ENCODE measurements at regions not wholly inside any gene's neighbourhood (a gene's known extent, or its start where the extent isn't known, plus 50 kb on each side); places are given as distances from the start of the nearest gene placed in this dataset.

- intact Hi-C loops (cut with DNase I), result no loop called here
- TF ChIP-seq, protein P1, sequence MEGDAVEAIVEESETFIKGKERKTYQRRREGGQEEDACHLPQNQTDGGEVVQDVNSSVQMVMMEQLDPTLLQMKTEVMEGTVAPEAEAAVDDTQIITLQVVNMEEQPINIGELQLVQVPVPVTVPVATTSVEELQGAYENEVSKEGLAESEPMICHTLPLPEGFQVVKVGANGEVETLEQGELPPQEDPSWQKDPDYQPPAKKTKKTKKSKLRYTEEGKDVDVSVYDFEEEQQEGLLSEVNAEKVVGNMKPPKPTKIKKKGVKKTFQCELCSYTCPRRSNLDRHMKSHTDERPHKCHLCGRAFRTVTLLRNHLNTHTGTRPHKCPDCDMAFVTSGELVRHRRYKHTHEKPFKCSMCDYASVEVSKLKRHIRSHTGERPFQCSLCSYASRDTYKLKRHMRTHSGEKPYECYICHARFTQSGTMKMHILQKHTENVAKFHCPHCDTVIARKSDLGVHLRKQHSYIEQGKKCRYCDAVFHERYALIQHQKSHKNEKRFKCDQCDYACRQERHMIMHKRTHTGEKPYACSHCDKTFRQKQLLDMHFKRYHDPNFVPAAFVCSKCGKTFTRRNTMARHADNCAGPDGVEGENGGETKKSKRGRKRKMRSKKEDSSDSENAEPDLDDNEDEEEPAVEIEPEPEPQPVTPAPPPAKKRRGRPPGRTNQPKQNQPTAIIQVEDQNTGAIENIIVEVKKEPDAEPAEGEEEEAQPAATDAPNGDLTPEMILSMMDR (IDR thresholded peaks at IDR 0.05; ENCODE audit: borderline replicate concordance, extremely low read depth, insufficient read depth), result no peak
- no peak for DNase-seq
- no peak overlapping the region for H3K9ac ChIP-seq (ENCODE audit: low read length in 3 of 3)
- no peak for FAIRE-seq
- no peaks in the 10 kb centered on the region for H3K9me3 ChIP-seq (ENCODE audit: control insufficient read depth in 2 of 3, insufficient read depth in 1 of 3, low read length in 3 of 3)
- H3K4me1 ChIP-seq (ENCODE audit: control insufficient read depth in 2 of 3, insufficient read depth in 2 of 3, low read depth in 1 of 3, low read length in 3 of 3), result no peaks in the 10 kb centered on the region
- no peak overlapping the region for H3K4me3 ChIP-seq (ENCODE audit: low read length in 3 of 3)
- H3K27ac ChIP-seq (ENCODE audit: low read depth in 2 of 2, low read length in 2 of 2), result no peak overlapping the region
- H3K27me3 ChIP-seq (ENCODE audit: control insufficient read depth, insufficient read depth, low read length), result no peaks in the 10 kb centered on the region
- no peaks in the 10 kb centered on the region for H3K36me3 ChIP-seq (ENCODE audit: control insufficient read depth in 2 of 3, insufficient read depth in 3 of 3, low read length in 3 of 3)
Observed at GRCh38 chr1:83112248-83112885, 886.6 kb downstream of the TTLL7 start.

DNA sequence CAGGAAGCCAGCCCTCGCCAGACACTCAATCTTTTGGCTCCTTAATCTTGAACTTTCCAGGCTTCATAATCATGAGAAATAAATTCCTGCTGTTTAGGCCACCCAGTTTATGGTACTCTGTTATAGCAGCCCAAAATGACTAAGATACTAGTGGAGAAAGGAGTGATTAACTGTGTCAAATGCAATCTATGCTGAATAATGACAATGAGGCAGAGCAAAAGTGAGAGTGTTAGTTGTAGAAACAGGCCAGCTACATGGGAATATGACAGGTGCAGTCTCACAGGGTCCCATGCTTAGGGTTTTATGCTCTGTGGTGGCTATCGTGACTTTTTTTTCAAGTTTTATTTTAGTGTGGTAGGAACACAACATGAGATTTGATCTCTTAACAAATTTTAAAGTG lies 888.8 kb downstream of the TTLL7 start:
- Histone ChIP-seq H3K27me3 (ENCODE audit: control insufficient read depth, insufficient read depth, low read length) (no peaks in the 10 kb centered on the region), H3K27ac (ENCODE audit: low read depth in 2 of 2, low read length in 2 of 2) (no peak overlapping the region), H3K4me1 (ENCODE audit: control insufficient read depth in 2 of 3, insufficient read depth in 2 of 3, low read depth in 1 of 3, low read length in 3 of 3) (no peaks in the 10 kb centered on the region), H3K4me3 (ENCODE audit: low read length in 3 of 3) (no peak overlapping the region), H3K9ac (ENCODE audit: low read length in 3 of 3) (no peak overlapping the region), H3K9me3 (ENCODE audit: control insufficient read depth in 2 of 3, insufficient read depth in 1 of 3, low read length in 3 of 3) (no peaks in the 10 kb centered on the region), H3K36me3 (ENCODE audit: control insufficient read depth in 2 of 3, insufficient read depth in 3 of 3, low read length in 3 of 3) (no peaks in the 10 kb centered on the region)
- TF ChIP-seq, protein P1 (IDR thresholded peaks at IDR 0.05; ENCODE audit: borderline replicate concordance, extremely low read depth, insufficient read depth), result no peak
- FAIRE-seq (no peak), DNase-seq (no peak)
- intact Hi-C loops (cut with DNase I), result no loop called here

DNA sequence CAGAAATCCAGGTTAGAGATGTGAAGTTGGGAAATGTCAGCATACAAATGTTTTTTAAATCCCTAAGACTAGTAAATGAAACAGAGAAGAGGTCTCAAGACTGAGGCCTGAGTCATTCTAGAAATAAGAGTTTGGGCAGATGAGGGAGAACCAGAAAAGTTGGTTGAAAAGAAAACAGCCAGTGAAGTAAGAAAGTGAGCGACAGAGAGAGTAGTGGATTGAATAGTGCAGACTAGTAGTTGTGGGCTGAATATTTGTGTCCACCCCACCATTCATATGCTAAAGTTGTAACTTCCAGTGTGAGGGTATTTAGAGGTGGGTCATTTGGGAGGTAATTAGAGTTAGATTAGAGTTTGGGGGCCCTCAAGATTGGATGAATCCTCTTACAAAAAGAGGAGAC lies 889.2 kb downstream of the TTLL7 start:
- Histone ChIP-seq H3K36me3 (ENCODE audit: control insufficient read depth in 2 of 3, insufficient read depth in 3 of 3, low read length in 3 of 3) (no peaks in the 10 kb centered on the region), H3K4me3 (ENCODE audit: low read length in 3 of 3) (no peak overlapping the region), H3K9me3 (ENCODE audit: control insufficient read depth in 2 of 3, insufficient read depth in 1 of 3, low read length in 3 of 3) (no peaks in the 10 kb centered on the region), H3K27ac (ENCODE audit: low read depth in 2 of 2, low read length in 2 of 2) (no peak overlapping the region), H3K9ac (ENCODE audit: low read length in 3 of 3) (no peak overlapping the region), H3K4me1 (ENCODE audit: control insufficient read depth in 2 of 3, insufficient read depth in 2 of 3, low read depth in 1 of 3, low read length in 3 of 3) (no peaks in the 10 kb centered on the region), H3K27me3 (ENCODE audit: control insufficient read depth, insufficient read depth, low read length) (no peaks in the 10 kb centered on the region)
- intact Hi-C loops (cut with DNase I), result no loop called here
- no peak for DNase-seq
- TF ChIP-seq, protein P1 (IDR thresholded peaks at IDR 0.05; ENCODE audit: borderline replicate concordance, extremely low read depth, insufficient read depth), result no peak
- no peak for FAIRE-seq

DNA sequence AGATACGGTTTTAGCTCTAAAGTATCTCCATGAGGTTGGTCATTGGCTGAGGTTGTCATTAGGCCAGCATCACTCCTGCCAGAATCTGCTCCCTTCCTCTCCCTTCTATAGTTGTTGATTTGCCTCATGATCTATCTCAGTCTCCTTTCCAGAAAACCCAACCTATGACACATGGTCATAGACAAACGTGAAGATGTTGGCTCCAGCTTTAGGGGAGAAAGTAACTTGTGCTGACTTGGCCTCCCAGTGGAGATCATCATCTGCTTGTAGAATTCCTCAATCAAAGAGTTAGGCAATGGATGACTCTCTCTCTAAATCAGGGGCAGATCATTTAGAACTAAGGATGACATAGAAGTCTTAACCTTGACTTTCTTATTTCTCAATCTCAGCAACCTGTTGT lies 894.4 kb downstream of the TTLL7 start:
- TF ChIP-seq, protein P1 (IDR thresholded peaks at IDR 0.05; ENCODE audit: borderline replicate concordance, extremely low read depth, insufficient read depth), result no peak
- no peak for FAIRE-seq
- no peaks in the 10 kb centered on the region for H3K9me3 ChIP-seq (ENCODE audit: control insufficient read depth in 2 of 3, insufficient read depth in 1 of 3, low read length in 3 of 3)
- H3K27me3 ChIP-seq (ENCODE audit: control insufficient read depth, insufficient read depth, low read length), result no peaks in the 10 kb centered on the region
- no peaks in the 10 kb centered on the region for H3K4me1 ChIP-seq (ENCODE audit: control insufficient read depth in 2 of 3, insufficient read depth in 2 of 3, low read depth in 1 of 3, low read length in 3 of 3)
- no peak overlapping the region for H3K4me3 ChIP-seq (ENCODE audit: low read length in 3 of 3)
- intact Hi-C loops (cut with DNase I), result no loop called here
- no peak overlapping the region for H3K27ac ChIP-seq (ENCODE audit: low read depth in 2 of 2, low read length in 2 of 2)
- H3K36me3 ChIP-seq (ENCODE audit: control insufficient read depth in 2 of 3, insufficient read depth in 3 of 3, low read length in 3 of 3), result no peaks in the 10 kb centered on the region
- no peak for DNase-seq
- H3K9ac ChIP-seq (ENCODE audit: low read length in 3 of 3), result no peak overlapping the region
